ENCODE measurements at regions not wholly inside any gene's neighbourhood (a gene's known extent, or its start where the extent isn't known, plus 50 kb on each side); places are given as distances from the start of the nearest gene placed in this dataset.

- no peak for DNase-seq (ENCODE audit: low read depth, low spot score)
- H3K36me3 ChIP-seq (ENCODE audit: control insufficient read depth in 2 of 2, extremely low read depth in 1 of 2, insufficient read depth in 2 of 2, low read length in 2 of 2) = no peaks in the 10 kb centered on the region
- no peak overlapping the region for H3K27ac ChIP-seq (ENCODE audit: control insufficient read depth, insufficient read depth, low read length)
- no peaks in the 10 kb centered on the region for H3K79me2 ChIP-seq (ENCODE audit: control insufficient read depth, insufficient read depth, low read length)
- H3K27me3 ChIP-seq (ENCODE audit: control insufficient read depth, extremely low read depth, insufficient read depth, low read length) = no peaks in the 10 kb centered on the region
- no peak for FAIRE-seq
- TF ChIP-seq CTCF (optimal IDR thresholded peaks at IDR 0.05 in 1 of 3, IDR thresholded peaks at IDR 0.05 in 1 of 3, conservative IDR thresholded peaks at IDR 0.05 in 1 of 3; ENCODE audit: extremely low read depth in 1 of 3, insufficient read depth in 2 of 3, low read length in 3 of 3) (no peak), EZH2 (IDR thresholded peaks at IDR 0.05; ENCODE audit: low read length) (no peak)
- H3K4me1 ChIP-seq (ENCODE audit: control insufficient read depth, extremely low read depth, insufficient read depth, low read length) = no peaks in the 10 kb centered on the region
- H3K4me3 ChIP-seq (ENCODE audit: control insufficient read depth in 2 of 3, extremely low read depth in 1 of 3, insufficient read depth in 2 of 3, low read depth in 1 of 3, low read length in 3 of 3) = no peak overlapping the region
- H3K9me3 ChIP-seq (ENCODE audit: control insufficient read depth, low read depth, low read length) = no peaks in the 10 kb centered on the region
- no peaks in the 10 kb centered on the region for H4K20me1 ChIP-seq (ENCODE audit: control insufficient read depth, extremely low read depth, insufficient read depth, low read length)
- no peak overlapping the region for H3K4me2 ChIP-seq (ENCODE audit: control insufficient read depth, extremely low read depth, insufficient read depth, low read depth, low read length)
- no peaks in the 10 kb centered on the region for H3K9me1 ChIP-seq (ENCODE audit: control insufficient read depth, extremely low read depth, insufficient read depth, low read length)
- no peak overlapping the region for H3K9ac ChIP-seq (ENCODE audit: control insufficient read depth, extremely low read depth, insufficient read depth, low read length)
- dilution Hi-C loops (cut with MboI; ENCODE audit: extremely low pct_ligation_motif_present, low sequenced_read_pairs) = no loop called here
- H2AFZ ChIP-seq (ENCODE audit: control insufficient read depth, low read length) = no peak overlapping the region
These were observed 59.2 kb upstream of the THBS2 start for GRCh38 chr6:169312658-169313346.

GRCh38 chr6:169310983-169311382 lies 57.3 kb upstream of the THBS2 start:
- H3K4me3 ChIP-seq (ENCODE audit: control insufficient read depth in 2 of 3, extremely low read depth in 1 of 3, insufficient read depth in 2 of 3, low read depth in 1 of 3, low read length in 3 of 3) = no peak overlapping the region
- no peak for TF ChIP-seq EZH2 (IDR thresholded peaks at IDR 0.05; ENCODE audit: low read length)
- no peak for TF ChIP-seq CTCF (optimal IDR thresholded peaks at IDR 0.05 in 1 of 3, IDR thresholded peaks at IDR 0.05 in 1 of 3, conservative IDR thresholded peaks at IDR 0.05 in 1 of 3; ENCODE audit: extremely low read depth in 1 of 3, insufficient read depth in 2 of 3, low read length in 3 of 3)
- no peak for DNase-seq (ENCODE audit: low read depth, low spot score)

More at GRCh38 chr6:169310983-169311382, 57.3 kb upstream of the THBS2 start:
- Histone ChIP-seq H3K9ac (ENCODE audit: control insufficient read depth, extremely low read depth, insufficient read depth, low read length) (no peak overlapping the region), H3K9me3 (ENCODE audit: control insufficient read depth, low read depth, low read length) (no peaks in the 10 kb centered on the region), H4K20me1 (ENCODE audit: control insufficient read depth, extremely low read depth, insufficient read depth, low read length) (no peaks in the 10 kb centered on the region), H3K9me1 (ENCODE audit: control insufficient read depth, extremely low read depth, insufficient read depth, low read length) (no peaks in the 10 kb centered on the region), H2AFZ (ENCODE audit: control insufficient read depth, low read length) (no peak overlapping the region), H3K79me2 (ENCODE audit: control insufficient read depth, insufficient read depth, low read length) (no peaks in the 10 kb centered on the region), H3K4me2 (ENCODE audit: control insufficient read depth, extremely low read depth, insufficient read depth, low read depth, low read length) (no peak overlapping the region), H3K27me3 (ENCODE audit: control insufficient read depth, extremely low read depth, insufficient read depth, low read length) (no peaks in the 10 kb centered on the region), H3K36me3 (ENCODE audit: control insufficient read depth in 2 of 2, extremely low read depth in 1 of 2, insufficient read depth in 2 of 2, low read length in 2 of 2) (no peaks in the 10 kb centered on the region), H3K27ac (ENCODE audit: control insufficient read depth, insufficient read depth, low read length) (no peak overlapping the region), H3K4me1 (ENCODE audit: control insufficient read depth, extremely low read depth, insufficient read depth, low read length) (no peaks in the 10 kb centered on the region)
- no peak for FAIRE-seq
- dilution Hi-C loops (cut with MboI; ENCODE audit: extremely low pct_ligation_motif_present, low sequenced_read_pairs) = no loop called here

Data from keratinocyte (primary cell).